NOMO-1 (cell line): ENCODE measurements at regions not wholly inside any gene's neighbourhood (a gene's known extent, or its start where the extent isn't known, plus 50 kb on each side); places are given as distances from the start of the nearest gene placed in this dataset.
"Not testable (repeated sequence)": the region's sequence is repeated elsewhere in the genome, so short reads cannot be mapped to it uniquely, and the experiment has no call there.

Source experiments
- DNase-seq, 2 experiments: peaks; one replicate each; lab custom pipeline; 2025; ENCODE audit not compliant: unreplicated experiment in 2 of 2; lab: John Stamatoyannopoulos, UW

DNA sequence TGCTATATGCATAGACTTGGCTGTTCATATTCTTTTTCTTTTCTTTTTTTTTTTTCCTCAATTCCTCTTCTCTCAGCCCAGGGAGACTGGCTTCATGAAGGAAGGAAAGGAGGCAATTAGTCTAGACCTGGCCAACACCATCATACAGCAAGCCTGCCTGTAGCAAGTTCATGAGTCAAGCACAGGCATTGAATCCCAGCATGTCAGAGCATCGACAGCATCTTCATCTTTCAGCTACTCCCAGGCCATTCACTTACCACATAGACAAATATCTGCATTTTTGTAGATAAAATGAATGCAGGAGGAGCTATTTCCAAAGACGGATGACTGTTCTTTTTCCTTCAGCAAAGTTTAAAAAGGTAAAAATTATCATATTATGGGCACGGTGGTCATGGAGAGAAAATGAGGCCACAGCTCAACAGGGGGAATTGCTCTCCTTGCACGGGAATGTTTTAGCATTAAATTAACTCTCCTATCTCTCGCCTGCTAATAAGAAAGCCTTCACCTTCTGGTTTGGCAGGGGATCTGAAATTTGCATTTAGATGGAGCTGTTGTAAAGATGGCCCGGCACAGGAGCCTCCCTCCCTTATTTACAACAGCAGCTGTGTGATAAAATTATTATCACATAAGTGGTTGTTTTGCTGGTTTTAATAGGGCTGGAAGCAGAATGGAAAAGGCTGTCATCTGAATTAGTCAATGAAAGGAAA lies 626.5 kb upstream of the AUTS2 start:
- no peak for DNase-seq

DNA sequence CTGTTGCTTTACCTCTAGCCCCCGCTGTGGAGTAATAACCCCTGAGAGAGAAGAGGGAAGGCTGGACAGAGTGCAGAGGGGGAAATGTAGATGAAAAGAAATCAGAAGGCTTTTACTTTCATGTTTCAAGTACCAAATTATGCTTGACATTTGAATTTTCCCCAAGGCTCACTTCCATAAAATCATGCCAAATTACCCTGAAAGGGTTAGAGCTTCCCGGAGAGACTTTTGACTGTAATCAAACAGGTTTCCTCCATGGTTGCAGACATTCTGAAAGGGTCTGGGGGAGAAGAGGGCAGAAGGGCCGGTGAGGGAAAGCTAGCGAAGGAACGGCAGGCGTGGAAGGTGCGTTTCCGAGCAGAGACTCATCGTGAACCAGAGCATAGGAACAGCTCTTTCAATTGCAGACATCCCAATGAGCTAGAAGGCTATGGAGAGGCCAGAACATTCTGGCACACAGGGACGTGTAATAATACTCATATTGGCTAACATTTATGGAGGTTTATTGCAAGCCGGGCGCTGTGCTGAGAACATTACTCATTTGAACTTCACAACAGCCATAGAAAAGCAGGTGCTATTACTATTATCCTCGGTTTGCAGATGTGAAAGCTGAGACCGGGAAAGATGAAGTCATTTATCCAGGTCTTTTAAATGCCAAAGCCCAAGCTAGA lies 620.8 kb upstream of the AUTS2 start:
- DNase-seq: no peak

DNA sequence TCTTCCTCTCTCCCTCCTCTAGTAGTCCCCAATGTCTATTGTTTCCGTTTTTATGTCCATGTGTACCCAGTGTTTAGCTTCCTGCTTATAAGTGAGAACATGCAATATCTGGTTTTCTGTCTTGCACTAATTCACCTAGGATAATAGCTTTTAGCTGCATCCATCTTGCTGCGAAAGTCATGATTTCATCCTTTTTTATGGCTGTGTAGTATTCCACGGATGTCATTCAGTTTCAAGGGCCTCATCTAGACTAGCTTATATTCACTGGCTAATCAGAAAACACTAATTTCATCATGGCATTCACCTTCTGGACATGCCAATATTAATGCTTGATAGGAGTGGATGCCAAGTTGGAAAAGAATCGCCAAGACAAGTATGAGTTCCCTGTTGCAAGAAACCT lies 619.6 kb upstream of the AUTS2 start:
- no peak for DNase-seq

DNA sequence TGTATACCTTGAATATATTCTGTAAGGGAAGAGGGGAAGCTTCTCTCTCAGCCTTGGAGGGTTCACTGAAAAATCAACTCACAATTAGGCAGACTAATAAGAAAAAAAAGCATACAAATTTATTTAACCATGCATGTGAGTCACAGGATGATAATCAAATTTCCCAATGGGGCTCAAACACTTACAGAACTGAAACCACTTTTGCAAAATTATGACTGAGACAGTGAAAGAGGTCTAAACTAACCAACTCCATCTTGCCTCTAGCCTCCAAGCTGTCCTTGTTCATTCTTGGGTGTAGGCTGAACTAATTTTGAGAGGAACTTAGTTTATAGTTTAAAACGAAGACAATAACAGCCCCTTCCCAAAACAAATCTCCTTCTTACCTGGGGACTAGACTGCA lies 618.3 kb upstream of the AUTS2 start:
- peak; percentile 11 to 58 for DNase-seq

DNA sequence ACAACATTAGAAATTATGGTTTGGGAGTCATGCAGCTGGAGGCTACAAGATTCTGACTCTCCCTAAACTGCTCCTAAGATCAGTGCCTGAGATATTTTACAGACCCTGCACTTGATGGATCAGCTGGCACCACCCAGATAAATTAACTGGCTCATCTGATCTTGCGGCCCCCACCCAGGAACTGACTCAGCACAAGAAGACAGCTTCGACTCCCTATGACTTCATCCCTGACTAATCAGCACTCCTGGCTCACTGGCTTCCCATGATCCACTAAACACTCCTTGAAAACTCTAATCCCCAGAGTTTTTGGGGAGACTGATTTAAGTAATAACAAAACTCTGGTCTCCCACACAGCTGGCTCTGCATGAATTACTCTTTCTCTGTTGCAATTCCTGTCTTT lies 617.8 kb upstream of the AUTS2 start:
- DNase-seq: not testable (repeated sequence)

DNA sequence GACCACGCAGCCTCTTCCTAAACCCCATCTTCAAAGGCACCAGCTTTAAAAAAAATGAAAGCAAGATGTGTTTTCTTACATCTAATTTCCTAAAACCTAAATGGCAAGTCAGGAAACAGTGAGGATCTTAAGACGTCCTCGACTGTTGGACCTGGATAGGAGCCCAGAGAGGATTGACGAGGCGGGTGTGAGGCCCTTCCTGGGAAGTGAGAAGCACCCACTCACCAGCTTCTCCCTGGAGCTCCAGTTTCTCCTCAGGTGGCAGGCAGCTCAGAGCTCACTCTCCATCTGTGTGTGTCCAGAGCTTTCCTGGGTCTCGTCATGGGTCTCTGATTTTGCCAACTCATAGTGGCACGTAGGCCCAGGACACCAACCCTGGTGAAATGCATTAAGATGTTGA lies 614.0 kb upstream of the AUTS2 start:
- DNase-seq: no peak

DNA sequence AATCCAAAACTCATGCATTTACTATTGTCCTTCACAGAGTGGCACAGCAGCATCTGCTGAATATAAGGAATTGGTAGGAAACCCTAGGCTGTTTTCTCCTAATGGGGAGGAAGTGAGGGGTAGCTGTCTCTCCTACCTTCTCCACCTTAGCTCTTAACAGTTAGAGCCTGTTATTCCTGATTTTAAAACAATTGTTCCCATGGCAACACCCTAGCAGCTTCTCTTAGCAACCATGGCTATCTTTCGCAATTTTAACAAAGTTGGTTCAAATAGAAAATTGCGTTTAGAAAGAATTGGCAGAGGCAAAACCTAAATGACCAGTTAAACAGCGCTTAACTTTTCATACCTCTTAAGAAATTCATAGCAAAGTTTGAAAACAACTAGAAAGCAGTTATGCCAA lies 603.4 kb upstream of the AUTS2 start:
- DNase-seq: peak in 1 of 2 experiments; percentile 7

DNA sequence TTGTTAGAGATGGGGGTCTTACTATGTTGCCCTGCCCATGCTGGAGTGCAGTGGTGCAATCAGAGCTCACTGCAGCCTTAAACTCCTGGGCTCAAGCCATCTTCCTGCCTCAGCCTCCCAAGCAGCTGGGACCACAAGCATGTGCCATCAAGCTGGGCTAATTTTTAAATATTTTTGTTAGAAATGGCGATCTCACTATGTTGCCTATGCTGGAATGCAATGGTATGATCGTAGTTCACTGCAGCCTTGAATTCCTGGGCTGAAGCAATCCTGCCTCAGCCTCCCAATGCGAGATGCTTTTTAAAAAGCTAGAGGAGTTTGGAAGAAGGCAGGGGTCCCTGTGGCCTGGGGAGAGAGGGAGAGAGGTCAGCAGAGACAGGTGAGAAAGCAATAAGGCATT lies 600.1 kb upstream of the AUTS2 start:
- DNase-seq: no peak

DNA sequence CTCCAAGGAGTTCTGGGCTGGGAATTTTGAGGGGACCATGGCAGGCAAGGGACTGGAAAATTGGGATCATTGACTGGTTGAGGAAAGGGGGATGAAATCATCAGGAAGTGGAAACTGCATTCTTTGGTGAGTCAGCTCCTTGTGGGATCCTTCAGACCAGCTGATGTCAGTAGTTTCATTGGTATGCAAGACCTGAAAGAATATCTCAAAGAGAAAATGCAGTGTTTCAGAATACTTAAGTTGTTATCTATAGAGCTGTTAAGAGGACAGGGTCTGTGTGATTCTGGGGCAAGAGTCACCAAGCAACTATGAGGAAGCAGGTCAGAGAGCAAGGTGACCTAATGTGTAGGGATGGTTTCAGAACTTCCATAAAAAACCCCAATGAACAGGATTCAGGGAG lies 595.9 kb upstream of the AUTS2 start:
- no peak for DNase-seq

DNA sequence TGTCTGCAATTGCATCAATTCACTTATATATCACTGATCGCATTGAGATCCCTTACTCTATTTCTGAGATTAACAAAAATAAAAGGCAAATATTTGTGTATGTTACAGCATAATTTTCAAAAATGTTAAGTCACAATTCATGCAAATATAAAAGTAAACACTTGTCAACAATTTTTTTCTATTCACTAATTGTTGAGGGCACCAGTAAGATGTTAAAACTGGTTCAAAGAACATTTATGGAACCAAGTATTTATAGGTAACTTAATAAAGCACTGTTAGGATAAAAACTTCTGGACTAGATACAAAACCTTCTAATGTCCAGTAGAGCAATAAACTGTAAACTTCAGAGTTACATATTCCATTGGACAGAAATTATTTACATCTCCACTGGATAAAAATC lies 586.1 kb upstream of the AUTS2 start:
- no peak for DNase-seq

DNA sequence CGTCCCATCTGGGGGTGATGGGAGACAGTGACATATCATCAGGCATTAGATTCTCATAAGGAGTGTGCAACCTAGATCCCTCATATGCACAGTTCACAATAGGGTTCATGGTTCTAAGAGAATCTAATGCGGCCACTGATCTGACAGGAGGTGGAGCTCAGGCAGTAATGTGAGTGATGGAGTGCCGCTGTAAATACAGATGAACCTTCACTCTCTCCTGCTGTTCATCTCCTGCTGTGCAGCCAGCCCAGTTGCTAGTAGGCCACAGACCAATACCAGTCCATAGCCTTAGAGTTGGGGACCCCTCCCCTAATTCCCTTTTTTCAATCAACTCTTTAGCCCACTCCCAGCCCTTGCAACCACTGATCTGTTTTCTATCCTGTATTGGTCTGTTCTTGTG lies 581.1 kb upstream of the AUTS2 start:
- DNase-seq: no peak

DNA sequence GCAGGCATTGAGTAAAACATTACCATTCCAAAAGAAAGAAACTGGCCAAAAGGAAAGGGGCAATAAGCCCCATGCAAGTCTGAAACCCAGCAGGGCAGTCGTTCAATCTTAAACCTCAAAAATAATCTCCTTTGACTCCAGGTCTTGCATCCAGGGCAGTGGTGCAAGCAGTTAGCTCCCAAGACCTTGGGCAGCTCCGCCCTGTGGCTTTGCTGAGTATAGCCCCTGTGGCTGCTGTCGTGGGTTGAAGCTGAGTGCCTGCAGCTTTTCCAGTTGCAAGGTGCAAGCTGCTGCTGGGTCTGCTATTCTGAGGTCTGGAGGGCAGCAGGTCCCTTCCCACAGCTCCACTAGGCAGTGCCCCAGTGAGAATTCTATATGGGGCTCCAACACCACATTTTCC lies 580.1 kb upstream of the AUTS2 start:
- no peak for DNase-seq

DNA sequence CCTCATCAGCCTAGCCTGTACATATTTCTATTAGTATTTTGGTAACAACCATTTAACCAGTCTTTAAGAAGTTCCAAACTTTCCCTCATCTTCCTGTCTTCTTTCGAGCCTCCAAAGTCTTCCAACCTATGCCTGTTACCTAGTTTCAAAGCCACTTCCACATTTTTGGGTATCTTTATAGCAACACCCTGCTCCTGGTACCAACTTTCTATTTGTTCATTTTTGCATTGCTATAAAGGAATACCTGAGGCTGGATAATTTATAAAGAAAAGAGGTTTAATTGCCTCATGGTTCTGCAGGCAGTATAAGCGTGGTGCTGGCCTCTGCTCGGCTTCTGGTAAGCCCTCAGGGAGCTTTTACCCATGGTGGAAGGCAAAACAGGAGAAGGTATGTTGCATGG lies 578.8 kb upstream of the AUTS2 start:
- DNase-seq: no peak

DNA sequence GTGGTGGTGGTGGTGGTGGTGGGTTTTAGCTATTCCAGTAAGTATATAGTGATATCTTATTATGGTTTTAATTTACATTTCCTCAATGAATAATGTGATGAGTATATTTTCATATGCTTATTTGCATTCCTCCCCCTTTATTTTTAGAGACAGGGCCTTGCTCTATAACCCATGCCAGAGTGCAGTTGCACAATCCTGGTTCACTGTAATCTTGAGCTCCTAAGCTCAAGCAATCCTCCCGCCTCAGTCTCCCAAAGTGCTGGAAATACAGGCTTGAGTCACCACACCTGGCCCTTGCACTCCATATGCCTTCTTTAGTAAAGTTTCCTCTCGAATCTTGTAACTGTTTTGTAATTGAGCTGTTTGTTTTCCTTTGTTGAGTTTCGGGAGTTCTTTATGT lies 577.7 kb upstream of the AUTS2 start:
- no peak for DNase-seq

DNA sequence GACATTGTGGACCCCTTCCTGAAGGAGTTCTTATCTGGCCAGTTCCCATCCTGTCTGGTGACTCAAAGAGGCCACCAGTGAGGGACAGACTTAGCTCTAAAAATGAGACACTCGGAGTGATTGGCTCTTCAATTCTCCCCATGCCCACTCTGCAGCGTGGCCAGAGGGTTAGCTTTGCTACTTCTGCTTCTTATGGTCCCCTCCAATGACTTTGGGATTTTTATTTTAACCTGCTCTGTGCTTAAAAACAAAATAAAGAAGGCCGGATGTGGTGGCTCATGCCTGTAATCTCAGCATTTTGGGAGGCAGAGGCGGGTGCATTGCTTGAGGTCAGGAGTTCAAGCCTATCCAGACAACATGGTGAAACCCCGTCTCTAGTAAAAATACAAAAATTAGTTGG lies 573.0 kb upstream of the AUTS2 start:
- no peak for DNase-seq

DNA sequence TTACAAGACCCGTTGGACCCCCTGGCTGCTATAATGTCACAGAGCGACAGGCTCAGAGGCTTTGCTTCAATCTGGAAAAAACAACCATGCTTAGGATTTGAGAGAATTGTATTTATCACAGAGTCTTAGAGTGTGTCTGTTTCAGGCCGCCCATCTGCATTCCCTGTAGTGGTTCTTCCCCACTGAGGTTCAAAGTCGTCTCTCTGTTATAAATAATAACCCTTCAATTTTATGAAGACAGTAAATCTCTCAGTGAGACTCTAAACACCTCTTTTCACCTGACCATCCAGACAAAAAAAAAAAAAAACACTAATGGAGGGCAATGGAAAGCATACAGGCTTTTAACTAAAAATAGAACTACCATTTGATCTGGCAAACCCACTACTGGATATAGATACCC lies 565.4 kb upstream of the AUTS2 start:
- no peak for DNase-seq

DNA sequence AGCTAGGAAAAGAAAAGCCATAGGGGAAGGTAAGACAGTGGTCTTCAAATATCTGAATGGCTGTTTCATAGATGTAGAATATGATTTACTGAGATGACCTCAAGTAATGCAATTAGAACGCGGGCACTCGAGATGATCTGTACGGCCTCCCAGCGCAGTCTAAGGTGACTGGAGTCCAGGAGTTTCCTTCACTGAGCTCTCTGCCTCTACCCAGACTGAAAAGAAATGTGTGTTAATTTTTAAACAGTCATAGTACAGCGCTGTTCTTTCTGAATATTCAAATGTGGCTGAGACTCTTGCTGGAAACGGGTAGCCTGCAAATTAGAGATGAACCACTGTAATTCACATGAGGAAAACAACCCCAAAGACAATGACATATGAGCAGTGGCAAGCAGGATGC lies 562.4 kb upstream of the AUTS2 start:
- DNase-seq: no peak

DNA sequence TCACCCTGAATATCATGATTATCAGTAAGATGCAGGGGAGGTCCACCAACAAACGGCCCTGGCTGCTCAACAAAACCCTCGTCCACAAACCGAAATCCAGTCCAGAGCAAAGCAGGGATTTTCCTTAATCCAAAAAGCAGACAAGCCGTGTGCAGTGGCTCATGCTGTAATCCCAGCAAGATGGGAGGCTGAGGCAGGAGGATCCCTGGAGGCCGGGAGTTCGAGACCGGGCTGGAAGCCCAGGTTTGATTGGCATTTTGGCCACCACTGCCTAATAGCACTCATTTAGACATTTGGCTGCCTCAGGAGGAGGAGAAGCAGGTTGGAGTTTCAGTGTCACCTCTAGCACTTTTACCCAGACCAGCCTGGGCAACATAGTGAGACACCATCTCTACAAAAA lies 562.0 kb upstream of the AUTS2 start:
- no peak for DNase-seq

DNA sequence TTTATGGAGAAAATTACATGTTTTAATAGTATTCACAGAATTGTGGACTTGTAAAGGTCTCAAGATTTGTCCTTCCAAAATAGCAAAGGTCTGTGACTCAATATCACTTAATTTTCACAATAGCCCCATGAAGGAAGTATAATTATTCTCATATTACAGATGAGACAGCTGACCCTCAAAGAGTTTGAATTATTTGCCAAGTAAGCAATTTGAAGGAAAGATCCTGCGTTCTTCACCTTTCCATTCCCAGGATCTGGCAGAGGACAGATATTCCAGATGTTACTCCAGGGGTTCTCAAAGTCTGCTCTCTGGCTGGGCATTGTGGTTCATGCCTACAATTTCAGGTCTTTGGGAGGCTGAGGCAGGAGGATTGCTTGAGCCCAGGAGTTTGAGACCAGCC lies 559.4 kb upstream of the AUTS2 start:
- DNase-seq: no peak

DNA sequence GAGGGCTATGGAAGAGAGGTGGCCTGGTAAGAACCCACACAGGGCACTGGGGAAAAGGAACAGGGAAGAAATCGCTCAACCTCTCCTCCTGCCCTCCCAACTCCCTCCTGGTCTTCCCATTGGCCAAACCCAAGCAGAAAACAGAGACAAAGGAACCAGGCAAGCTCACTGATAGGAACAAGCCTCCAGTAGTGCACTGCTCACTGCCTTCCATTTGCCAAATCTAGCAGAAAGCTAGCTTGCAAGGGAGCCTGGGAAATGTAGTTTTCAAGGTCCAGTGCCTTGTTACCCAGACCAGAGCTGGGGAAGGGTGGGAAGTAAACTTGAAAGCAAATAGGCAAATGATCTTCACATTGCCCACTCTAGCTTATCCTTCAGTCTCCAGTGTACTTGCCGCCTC lies 556.1 kb upstream of the AUTS2 start:
- DNase-seq: no peak

DNA sequence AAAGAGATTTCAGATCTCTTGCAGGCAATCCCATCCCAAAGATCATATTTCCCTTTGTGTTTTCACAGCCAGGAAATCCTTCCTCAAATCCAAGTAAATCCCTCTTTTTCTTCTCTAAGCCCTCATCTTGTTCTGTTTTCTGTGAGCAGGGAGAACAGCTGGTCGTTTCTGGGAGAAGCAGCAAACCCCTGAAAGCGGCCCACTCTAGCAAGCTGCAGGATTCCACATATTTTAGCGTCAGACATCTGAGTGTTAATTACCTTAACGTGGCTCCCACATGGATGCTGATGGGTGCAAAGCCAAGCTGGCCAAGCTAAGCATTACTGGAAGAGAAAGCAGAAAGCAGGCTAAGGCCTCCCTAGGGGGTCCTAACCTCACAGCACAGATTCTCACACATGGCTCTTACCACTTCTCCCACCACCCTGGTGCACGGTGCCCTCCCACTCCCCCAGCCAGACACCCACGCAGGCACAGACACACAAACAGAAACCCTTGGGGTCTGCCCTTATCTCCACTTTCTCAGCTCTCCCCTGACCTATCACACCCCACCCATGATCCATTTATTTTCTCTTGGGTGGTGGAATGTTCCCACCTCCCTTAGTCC lies 551.0 kb upstream of the AUTS2 start:
- no peak for DNase-seq

DNA sequence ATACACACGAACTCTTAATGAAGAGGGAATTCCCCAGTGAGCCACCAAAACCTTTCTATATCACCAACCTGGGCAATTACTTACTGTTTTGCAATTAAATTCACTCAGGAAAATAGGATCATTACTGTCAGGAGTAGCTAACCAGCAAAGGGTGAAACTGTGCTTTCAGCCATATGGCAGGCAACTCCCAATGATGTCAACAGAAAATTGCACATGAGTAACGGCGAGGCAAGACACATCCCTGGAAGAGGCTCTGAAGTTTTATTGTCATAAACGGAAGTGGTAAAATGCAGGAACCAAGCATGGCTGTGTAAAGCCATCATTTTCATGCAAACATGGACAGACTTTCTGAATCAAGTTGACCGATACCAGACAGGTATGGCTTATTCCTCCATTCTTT lies 548.9 kb upstream of the AUTS2 start:
- no peak for DNase-seq
